GM18858 (cell line): ENCODE measurements at regions not wholly inside any gene's neighbourhood (a gene's known extent, or its start where the extent isn't known, plus 50 kb on each side); places are given as distances from the start of the nearest gene placed in this dataset.
"Not testable (repeated sequence)": the region's sequence is repeated elsewhere in the genome, so short reads cannot be mapped to it uniquely, and the experiment has no call there.

Experiments used
- ATAC-seq: cut with Tn5 transposase; IDR thresholded peaks from one replicate; pipeline ENCODE4 v1.9.1; 2021; ENCODE audit not compliant: unreplicated experiment

- ATAC-seq: no peak
Measured at GRCh38 chr4:134145369-134145768, 56.2 kb downstream of the PABPC4L start.

- no peak for ATAC-seq
Measured at GRCh38 chr4:134144337-134144736, 57.3 kb downstream of the PABPC4L start.

GRCh38 chr4:134141728-134142127 lies 59.9 kb downstream of the PABPC4L start:
- ATAC-seq: no peak

- ATAC-seq: no peak
Measured at GRCh38 chr4:134139188-134139587, 62.4 kb downstream of the PABPC4L start.

GRCh38 chr4:134132086-134132783 lies 69.4 kb downstream of the PABPC4L start:
- ATAC-seq: no peak

- no peak for ATAC-seq
Measured at GRCh38 chr4:134126955-134127354, 74.6 kb downstream of the PABPC4L start.

- ATAC-seq: no peak
Measured at GRCh38 chr4:134126000-134126560, 75.5 kb downstream of the PABPC4L start.

GRCh38 chr4:134122903-134123302 lies 78.7 kb downstream of the PABPC4L start:
- no peak for ATAC-seq

- ATAC-seq: no peak
Measured at GRCh38 chr4:134117392-134118183, 84.0 kb downstream of the PABPC4L start.

GRCh38 chr4:134089885-134090284 lies 111.7 kb downstream of the PABPC4L start:
- ATAC-seq: no peak

- no peak for ATAC-seq
Measured at GRCh38 chr4:134085496-134085895, 116.1 kb downstream of the PABPC4L start.

GRCh38 chr4:134079085-134079484 lies 122.5 kb downstream of the PABPC4L start:
- ATAC-seq: not testable (repeated sequence)

- ATAC-seq: peak; percentile 96
Measured at GRCh38 chr4:134078230-134078914, 123.2 kb downstream of the PABPC4L start.

- ATAC-seq: no peak
Measured at GRCh38 chr4:134073711-134074110, 127.9 kb downstream of the PABPC4L start.

GRCh38 chr4:134072137-134072536 lies 129.5 kb downstream of the PABPC4L start:
- no peak for ATAC-seq

- ATAC-seq: no peak
Measured at GRCh38 chr4:134070174-134070573, 131.4 kb downstream of the PABPC4L start.

- no peak for ATAC-seq
Measured at GRCh38 chr4:134057356-134057755, 144.2 kb downstream of the PABPC4L start.

GRCh38 chr4:134046221-134046620 lies 155.4 kb downstream of the PABPC4L start:
- not testable (repeated sequence) for ATAC-seq

GRCh38 chr4:134045411-134045810 lies 156.2 kb downstream of the PABPC4L start:
- no peak for ATAC-seq

GRCh38 chr4:134043266-134043665 lies 158.3 kb downstream of the PABPC4L start:
- ATAC-seq: no peak

GRCh38 chr4:134028421-134028820 lies 173.2 kb downstream of the PABPC4L start:
- no peak for ATAC-seq
